HCT116 (cell line): ENCODE measurements at regions not wholly inside any gene's neighbourhood (a gene's known extent, or its start where the extent isn't known, plus 50 kb on each side); places are given as distances from the start of the nearest gene placed in this dataset.

ENCODE experiments used
- ATAC-seq: fragments of 200-7000 bp; cut with Tn5 transposase; 2 replicates; pipeline ENCODE4 v1.9.1; 2020; ENCODE audit warnings: mild to moderate bottlenecking, moderate library complexity
- BruUV-seq: library from RNA; stranded (reverse); fragments of 400-500 nt; replicated peaks from 2 replicates; lab custom pipeline; 2021; lab: Mats Ljungman, UMichigan
- CTCF ChIA-PET: fragments of 300-600 bp; sonication (Branson Sonifier 250); formaldehyde crosslinking; loops from one replicate; lab custom pipeline; 2021; ENCODE audit warnings: antibody characterized with exemption; lab: Charles Lee
- POLR2A ChIA-PET: fragments of 300-600, 350-600 bp; sonication (Branson Sonifier 250); formaldehyde crosslinking; loops from one replicate; lab custom pipeline; 2021; ENCODE audit warnings: antibody characterized with exemption; lab: Charles Lee
- RAD21 ChIA-PET, 2 experiments: fragments of 300-600 bp; sonication (Branson Sonifier 250); formaldehyde crosslinking; loops; one replicate each; lab custom pipeline; 2023; ENCODE audit warnings: low total read pairs in 2 of 2; ENCODE audit not compliant: uncharacterized antibody in 2 of 2, unreplicated experiment in 2 of 2, low non-redundant PET in 1 of 2; lab: Charles Lee
- DNase-seq: peaks from one replicate; pipeline ENCODE4 v3.0.0-alpha.2; 2010; ENCODE audit warnings: low read depth, low spot score
- H2AFZ ChIP-seq: fragments of 200-600 bp; shearing (Covaris generic), sonication (generic); 2 replicates; pipeline ENCODE4 v1.6.1; 2017; ENCODE audit warnings: low read depth, mixed run types, mixed read lengths, antibody characterized with exemption, low read length; ENCODE audit not compliant: poor library complexity, severe bottlenecking
- H3K27ac ChIP-seq: 2 replicates; pipeline ENCODE4 v1.5.1; 2012; ENCODE audit warnings: low read depth, low read length
- H3K27me3 ChIP-seq: fragments of 200-600 bp; sonication (generic); 2 replicates; pipeline ENCODE4 v1.6.1; 2016; ENCODE audit warnings: mixed run types, low read length, mixed read lengths; ENCODE audit not compliant: insufficient read depth
- H3K36me3 ChIP-seq, 2 experiments: fragments of 200-500 bp in 1 of 2; fragments of 200-600 bp in 1 of 2; sonication (Bioruptor generic) in 1 of 2; sonication (generic) in 1 of 2; 2 replicates each; pipeline versions ENCODE4 v1.5.1 to v1.6.1; 2014 to 2016; ENCODE audit warnings: low read length in 2 of 2, inconsistent platforms in 1 of 2, mixed read lengths in 1 of 2, mixed run types in 1 of 2; ENCODE audit not compliant: insufficient read depth in 2 of 2, control insufficient read depth in 1 of 2
- H3K4me1 ChIP-seq, 2 experiments: fragments of 200-600 bp in 1 of 2; sonication (generic) in 1 of 2; 2 replicates each; pipeline versions ENCODE4 v1.5.1 to v1.6.1; 2012 to 2017; ENCODE audit warnings: low read length in 2 of 2, inconsistent platforms in 1 of 2, mild to moderate bottlenecking in 1 of 2, mixed read lengths in 1 of 2, mixed run types in 1 of 2, moderate library complexity in 1 of 2; ENCODE audit not compliant: insufficient read depth in 2 of 2, control insufficient read depth in 1 of 2
- H3K4me2 ChIP-seq: fragments of 200-600 bp; sonication (generic); 2 replicates; pipeline ENCODE4 v1.6.1; 2017; ENCODE audit warnings: mixed run types, low read length, mixed read lengths
- H3K4me3 ChIP-seq, 2 experiments: fragments of 200-600 bp in 1 of 2; sonication (generic) in 1 of 2; replicated peaks in 1 of 2; 2 replicates each; pipeline ENCODE4 v1.5.1; 2011 to 2016; ENCODE audit warnings: low read length in 2 of 2, control low read depth in 1 of 2, low read depth in 1 of 2, mild to moderate bottlenecking in 1 of 2, mixed read lengths in 1 of 2, mixed run types in 1 of 2
- H3K79me2 ChIP-seq: fragments of 200-600 bp; sonication (generic); 2 replicates; pipeline ENCODE4 v1.6.1; 2017; ENCODE audit warnings: mild to moderate bottlenecking, mixed run types, low read length, moderate library complexity, mixed read lengths; ENCODE audit not compliant: insufficient read depth
- H3K9ac ChIP-seq: fragments of 200-600 bp; sonication (generic); 2 replicates; pipeline ENCODE4 v1.6.1; 2016; ENCODE audit warnings: low read length, mixed read lengths
- H3K9me2 ChIP-seq: fragments of 200-600 bp; sonication (generic), shearing (Covaris generic); 2 replicates; pipeline ENCODE4 v1.6.1; 2017; ENCODE audit warnings: mixed run types, mild to moderate bottlenecking, moderate library complexity; ENCODE audit not compliant: insufficient read depth
- H3K9me3 ChIP-seq, 2 experiments: fragments of 200-500 bp in 1 of 2; fragments of 200-600 bp in 1 of 2; sonication (Bioruptor generic) in 1 of 2; sonication (generic) in 1 of 2; 2 replicates each; pipeline ENCODE4 v1.6.1; 2014 to 2017; ENCODE audit warnings: low read length in 2 of 2, mixed read lengths in 2 of 2, inconsistent platforms in 1 of 2, low read depth in 1 of 2, mild to moderate bottlenecking in 1 of 2, mixed run types in 1 of 2, moderate library complexity in 1 of 2; ENCODE audit not compliant: control insufficient read depth in 1 of 2, insufficient read depth in 1 of 2
- H4K20me1 ChIP-seq: fragments of 200-600 bp; sonication (generic), shearing (Covaris generic); 2 replicates; pipeline ENCODE4 v1.6.1; 2017; ENCODE audit warnings: mixed run types, mild to moderate bottlenecking, moderate library complexity; ENCODE audit not compliant: insufficient read depth
- CEBPB ChIP-seq: IDR thresholded peaks from 2 replicates; pipeline ENCODE4 v1.6.1; 2012; ENCODE audit warnings: low read depth
- FOSL1 ChIP-seq: IDR thresholded peaks from 2 replicates; pipeline ENCODE4 v1.6.1; 2012; ENCODE audit warnings: low read depth
- POLR2A ChIP-seq: IDR thresholded peaks from 2 replicates; pipeline ENCODE4 v1.7.0; 2011; ENCODE audit warnings: borderline replicate concordance; ENCODE audit not compliant: insufficient read depth, insufficient read length; ENCODE audit errors: extremely low read depth
- RAD21 ChIP-seq: IDR thresholded peaks from 2 replicates; pipeline ENCODE4 v1.6.1; 2012; ENCODE audit warnings: low read depth, mild to moderate bottlenecking
- SIN3A ChIP-seq: IDR thresholded peaks from 2 replicates; pipeline ENCODE4 v1.6.1; 2012; ENCODE audit warnings: low read depth
- SRF ChIP-seq: IDR thresholded peaks from 2 replicates; pipeline ENCODE4 v1.6.1; 2012; ENCODE audit warnings: low read depth
- TCF7L2 ChIP-seq: IDR thresholded peaks from 2 replicates; pipeline ENCODE4 v1.7.0; 2011; ENCODE audit warnings: borderline replicate concordance, inconsistent platforms; ENCODE audit not compliant: insufficient read depth, insufficient read length; ENCODE audit errors: extremely low read depth
- YY1 ChIP-seq: IDR thresholded peaks from 2 replicates; pipeline ENCODE4 v1.6.1; 2011; ENCODE audit warnings: low read length, low read depth, moderate library complexity, mild to moderate bottlenecking; ENCODE audit not compliant: insufficient replicate concordance; ENCODE audit errors: extremely low read depth
- intact Hi-C: fragments of 100-400 bp; cut with micrococcal nuclease; formaldehyde crosslinking; loops from 2 replicates; pipeline ENCODE4 v1.10.0; 2022
- TF ChIP-seq, protein P1 (sequence below): IDR thresholded peaks from 2 replicates; pipeline ENCODE4 v1.6.1; 2012
- TF ChIP-seq, protein P2 (sequence below): IDR thresholded peaks from 2 replicates; pipeline ENCODE4 v1.6.1; 2012
- TF ChIP-seq, protein P3 (sequence below): IDR thresholded peaks from 2 replicates; pipeline ENCODE4 v1.6.1; 2011; ENCODE audit warnings: mild to moderate bottlenecking, low read length, moderate library complexity; ENCODE audit not compliant: insufficient replicate concordance; ENCODE audit errors: extremely low read depth

GRCh38 chr6:1461736-1462135 is 72.4 kb downstream of the FOXF2 start:
- RAD21 ChIA-PET, result no interaction called here
- no peaks in the 10 kb centered on the region for H3K79me2 ChIP-seq
- no peak overlapping the region for H3K4me3 ChIP-seq
- H3K9ac ChIP-seq, result no peak overlapping the region
- TF ChIP-seq SRF, result no peak
- no peak for TF ChIP-seq POLR2A
- no peak for TF ChIP-seq FOSL1
- TF ChIP-seq, protein P1, sequence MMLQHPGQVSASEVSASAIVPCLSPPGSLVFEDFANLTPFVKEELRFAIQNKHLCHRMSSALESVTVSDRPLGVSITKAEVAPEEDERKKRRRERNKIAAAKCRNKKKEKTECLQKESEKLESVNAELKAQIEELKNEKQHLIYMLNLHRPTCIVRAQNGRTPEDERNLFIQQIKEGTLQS, result no peak
- TF ChIP-seq CEBPB, result no peak
- TF ChIP-seq TCF7L2, result no peak
- TF ChIP-seq, protein P2, sequence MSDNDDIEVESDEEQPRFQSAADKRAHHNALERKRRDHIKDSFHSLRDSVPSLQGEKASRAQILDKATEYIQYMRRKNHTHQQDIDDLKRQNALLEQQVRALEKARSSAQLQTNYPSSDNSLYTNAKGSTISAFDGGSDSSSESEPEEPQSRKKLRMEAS, result no peak
- TF ChIP-seq, protein P3, sequence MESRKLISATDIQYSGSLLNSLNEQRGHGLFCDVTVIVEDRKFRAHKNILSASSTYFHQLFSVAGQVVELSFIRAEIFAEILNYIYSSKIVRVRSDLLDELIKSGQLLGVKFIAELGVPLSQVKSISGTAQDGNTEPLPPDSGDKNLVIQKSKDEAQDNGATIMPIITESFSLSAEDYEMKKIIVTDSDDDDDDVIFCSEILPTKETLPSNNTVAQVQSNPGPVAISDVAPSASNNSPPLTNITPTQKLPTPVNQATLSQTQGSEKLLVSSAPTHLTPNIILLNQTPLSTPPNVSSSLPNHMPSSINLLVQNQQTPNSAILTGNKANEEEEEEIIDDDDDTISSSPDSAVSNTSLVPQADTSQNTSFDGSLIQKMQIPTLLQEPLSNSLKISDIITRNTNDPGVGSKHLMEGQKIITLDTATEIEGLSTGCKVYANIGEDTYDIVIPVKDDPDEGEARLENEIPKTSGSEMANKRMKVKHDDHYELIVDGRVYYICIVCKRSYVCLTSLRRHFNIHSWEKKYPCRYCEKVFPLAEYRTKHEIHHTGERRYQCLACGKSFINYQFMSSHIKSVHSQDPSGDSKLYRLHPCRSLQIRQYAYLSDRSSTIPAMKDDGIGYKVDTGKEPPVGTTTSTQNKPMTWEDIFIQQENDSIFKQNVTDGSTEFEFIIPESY, result no peak
- H2AFZ ChIP-seq, result peak overlapping the region; percentile 61
- H3K27me3 ChIP-seq, result no peaks in the 10 kb centered on the region
- intact Hi-C loops, result no loop called here
- CTCF ChIA-PET, result no interaction called here
- no peak for DNase-seq
- no peaks in the 10 kb centered on the region for H3K9me2 ChIP-seq
- no peak for ATAC-seq
- H3K9me3 ChIP-seq, result no peaks in the 10 kb centered on the region
- H3K4me2 ChIP-seq, result no peak overlapping the region
- H4K20me1 ChIP-seq, result no peaks in the 10 kb centered on the region
- no peak overlapping the region for H3K27ac ChIP-seq
- H3K4me1 ChIP-seq, result peaks cover 0 to 4% of the 10 kb centered on the region in 2 experiments; a peak in 2 of 4 replicates
- no peaks in the 10 kb centered on the region for H3K36me3 ChIP-seq
- POLR2A ChIA-PET, result no interaction called here
- no TSS peak for BruUV-seq

DNA sequence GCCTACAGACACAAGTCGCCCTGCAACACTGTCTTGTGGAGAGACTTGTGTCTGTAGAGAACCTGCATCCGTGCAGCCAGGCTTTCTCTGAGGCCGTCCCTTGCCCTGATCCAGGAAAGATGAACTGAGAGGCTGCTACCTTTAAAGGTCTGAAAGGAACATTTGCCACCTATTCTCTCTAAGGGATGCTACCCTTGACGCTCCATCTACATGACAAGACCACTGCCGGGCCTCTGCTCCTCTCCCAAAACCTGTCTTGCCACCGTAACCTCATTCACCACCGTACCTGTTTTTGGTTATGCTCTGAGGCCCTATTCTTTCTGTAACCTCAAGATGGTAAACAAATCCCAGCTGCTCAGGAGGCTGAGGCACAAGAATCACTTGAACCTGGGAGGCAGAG is 73.9 kb downstream of the FOXF2 start:
- no peaks in the 10 kb centered on the region for H3K36me3 ChIP-seq
- intact Hi-C loops, result no loop called here
- ATAC-seq, result no peak
- H3K4me1 ChIP-seq, result peaks cover 0 to 4% of the 10 kb centered on the region in 2 experiments; a peak in 2 of 4 replicates
- no peak overlapping the region for H3K4me3 ChIP-seq
- H3K9me2 ChIP-seq, result no peaks in the 10 kb centered on the region
- H3K27ac ChIP-seq, result no peak overlapping the region
- H3K27me3 ChIP-seq, result no peaks in the 10 kb centered on the region
- DNase-seq, result no peak
- ChIA-PET CTCF (no interaction called here), RAD21 (no interaction called here), POLR2A (no interaction called here)
- H3K9ac ChIP-seq, result no peak overlapping the region
- no peak overlapping the region for H3K4me2 ChIP-seq
- no peaks in the 10 kb centered on the region for H3K9me3 ChIP-seq
- no peaks in the 10 kb centered on the region for H4K20me1 ChIP-seq
- no TSS peak for BruUV-seq
- TF ChIP-seq YY1 (no peak), RAD21 (no peak), SIN3A (no peak), FOSL1 (no peak)
- H3K79me2 ChIP-seq, result no peaks in the 10 kb centered on the region
- H2AFZ ChIP-seq, result no peak overlapping the region
